HK-2 (cell line): ENCODE measurements at regions not wholly inside any gene's neighbourhood (a gene's known extent, or its start where the extent isn't known, plus 50 kb on each side); places are given as distances from the start of the nearest gene placed in this dataset.
"Not testable (repeated sequence)": the region's sequence is repeated elsewhere in the genome, so short reads cannot be mapped to it uniquely, and the experiment has no call there.

Source experiments
- DNase-seq: peaks from one replicate; pipeline ENCODE4 v3.0.0-alpha.2; 2018; ENCODE audit not compliant: unreplicated experiment

GRCh38 chr7:46755120-46756034 is 826.5 kb downstream of the TNS3 start:
- no peak for DNase-seq

GRCh38 chr7:46754140-46754720 is 827.7 kb downstream of the TNS3 start:
- no peak for DNase-seq

- DNase-seq = no peak
These were observed 828.2 kb downstream of the TNS3 start for GRCh38 chr7:46753662-46754061.

- no peak for DNase-seq
These were observed 829.0 kb downstream of the TNS3 start for GRCh38 chr7:46752881-46753366.

GRCh38 chr7:46751927-46752723 is 829.8 kb downstream of the TNS3 start:
- not testable (repeated sequence) for DNase-seq

- DNase-seq = no peak
These were observed 830.4 kb upstream of the IGFBP3 start for GRCh38 chr7:46751471-46751870.

GRCh38 chr7:46750321-46750865 is 829.3 kb upstream of the IGFBP3 start:
- no peak for DNase-seq

GRCh38 chr7:46747869-46748576 is 827.0 kb upstream of the IGFBP3 start:
- no peak for DNase-seq

GRCh38 chr7:46746695-46747687 is 825.9 kb upstream of the IGFBP3 start:
- peak; percentile 62 for DNase-seq

GRCh38 chr7:46745707-46746090 is 824.6 kb upstream of the IGFBP3 start:
- DNase-seq = no peak

GRCh38 chr7:46744957-46745706 is 824.1 kb upstream of the IGFBP3 start:
- DNase-seq = no peak

- DNase-seq = no peak
These were observed 821.5 kb upstream of the IGFBP3 start for GRCh38 chr7:46742601-46743000.

- no peak for DNase-seq
These were observed 821.0 kb upstream of the IGFBP3 start for GRCh38 chr7:46741938-46742540.

GRCh38 chr7:46741181-46741580 is 820.1 kb upstream of the IGFBP3 start:
- DNase-seq = no peak

GRCh38 chr7:46739518-46740234 is 818.6 kb upstream of the IGFBP3 start:
- DNase-seq = no peak

- no peak for DNase-seq
These were observed 817.7 kb upstream of the IGFBP3 start for GRCh38 chr7:46738796-46739195.

GRCh38 chr7:46738165-46738564 is 817.1 kb upstream of the IGFBP3 start:
- no peak for DNase-seq

- no peak for DNase-seq
These were observed 804.8 kb upstream of the IGFBP3 start for GRCh38 chr7:46725838-46726237.
